ENCODE measurements at regions not wholly inside any gene's neighbourhood (a gene's known extent, or its start where the extent isn't known, plus 50 kb on each side); places are given as distances from the start of the nearest gene placed in this dataset.
"Not testable (repeated sequence)": the region's sequence is repeated elsewhere in the genome, so short reads cannot be mapped to it uniquely, and the experiment has no call there.

- peak in 1 of 2 donors; percentile 28 for DNase-seq (ENCODE audit: low read depth in 1 of 2, low spot score in 1 of 2)
Measured at GRCh38 chr4:184282251-184282713, 64.6 kb upstream of the ENPP6 start.

GRCh38 chr4:184281231-184282139 is 63.8 kb upstream of the ENPP6 start:
- no peak for DNase-seq (ENCODE audit: low read depth in 1 of 2, low spot score in 1 of 2)

DNA sequence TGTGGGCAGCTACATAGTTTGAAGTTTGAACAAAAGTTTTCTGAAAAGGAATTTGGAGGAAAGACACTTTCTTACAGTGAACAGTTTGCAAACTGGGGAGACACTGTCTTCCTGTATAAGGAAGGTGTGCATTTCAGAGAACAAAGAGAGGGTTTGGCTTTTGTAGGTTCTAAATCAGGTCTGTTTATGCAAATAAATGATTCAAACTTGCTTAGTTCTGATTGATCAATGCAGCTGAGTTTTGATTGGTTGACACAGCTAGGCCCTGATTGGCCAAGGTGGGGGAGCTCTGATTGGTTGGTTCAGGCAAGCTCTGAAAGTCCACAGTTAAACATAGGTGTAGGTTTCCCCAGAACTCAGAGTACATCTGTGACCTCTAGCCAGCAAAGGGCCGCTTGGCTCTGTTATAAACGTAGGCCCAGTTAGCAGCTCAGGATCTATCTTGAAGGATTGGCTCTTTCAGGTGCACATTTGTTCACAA is 63.0 kb upstream of the ENPP6 start:
- DNase-seq (ENCODE audit: low read depth in 1 of 2, low spot score in 1 of 2) = no peak

DNA sequence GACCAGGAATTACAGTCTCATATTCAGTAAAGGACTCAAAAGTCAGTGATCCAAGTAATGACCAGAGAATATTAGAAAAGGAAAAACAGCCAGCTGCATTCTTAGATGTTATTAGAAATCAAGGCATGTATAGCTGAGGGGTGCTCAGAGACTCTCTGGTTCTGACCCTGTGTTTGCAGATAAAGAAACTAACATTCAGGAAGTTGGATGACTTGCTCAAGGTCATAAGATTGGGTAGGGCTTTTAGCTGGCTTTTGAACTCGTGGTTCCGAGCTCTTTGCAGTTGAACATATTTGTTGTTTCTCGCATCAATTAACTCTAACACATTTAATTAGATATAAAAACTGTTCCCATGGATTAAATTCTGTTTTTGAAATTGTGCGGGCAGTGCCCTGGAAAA is 62.5 kb upstream of the ENPP6 start:
- DNase-seq (ENCODE audit: low read depth in 1 of 2, low spot score in 1 of 2) = no peak

- no peak for DNase-seq (ENCODE audit: low read depth in 1 of 2, low spot score in 1 of 2)
Measured at GRCh38 chr4:184279496-184280061, 61.9 kb upstream of the ENPP6 start.

- DNase-seq (ENCODE audit: low read depth in 1 of 2, low spot score in 1 of 2) = not testable (repeated sequence)
Measured at GRCh38 chr4:184277769-184278168, 60.1 kb upstream of the ENPP6 start.

DNA sequence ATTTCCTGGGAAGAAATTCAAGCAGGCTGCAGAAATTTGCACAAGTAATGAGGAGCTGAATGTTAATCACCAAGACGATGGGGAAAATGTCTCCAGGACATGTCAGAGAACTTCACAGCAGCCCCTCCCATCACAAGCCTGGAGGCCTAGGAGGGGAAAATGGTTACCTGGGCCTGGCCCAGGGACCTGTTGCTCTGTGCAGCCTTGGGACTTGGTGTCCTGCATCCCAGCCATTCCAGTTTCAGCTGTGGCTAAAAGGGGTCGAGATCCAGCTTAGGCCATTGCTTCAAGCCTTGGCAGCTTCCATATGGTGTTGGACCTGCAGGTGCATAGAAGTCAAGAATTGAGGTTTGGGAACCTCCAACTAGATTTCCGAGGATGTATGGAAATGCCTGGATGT is 59.3 kb upstream of the ENPP6 start:
- DNase-seq (ENCODE audit: low read depth in 1 of 2, low spot score in 1 of 2) = not testable (repeated sequence)

GRCh38 chr4:184276346-184276745 is 58.7 kb upstream of the ENPP6 start:
- DNase-seq (ENCODE audit: low read depth in 1 of 2, low spot score in 1 of 2) = not testable (repeated sequence)

GRCh38 chr4:184275766-184276165 is 58.1 kb upstream of the ENPP6 start:
- DNase-seq (ENCODE audit: low read depth in 1 of 2, low spot score in 1 of 2) = no peak

DNA sequence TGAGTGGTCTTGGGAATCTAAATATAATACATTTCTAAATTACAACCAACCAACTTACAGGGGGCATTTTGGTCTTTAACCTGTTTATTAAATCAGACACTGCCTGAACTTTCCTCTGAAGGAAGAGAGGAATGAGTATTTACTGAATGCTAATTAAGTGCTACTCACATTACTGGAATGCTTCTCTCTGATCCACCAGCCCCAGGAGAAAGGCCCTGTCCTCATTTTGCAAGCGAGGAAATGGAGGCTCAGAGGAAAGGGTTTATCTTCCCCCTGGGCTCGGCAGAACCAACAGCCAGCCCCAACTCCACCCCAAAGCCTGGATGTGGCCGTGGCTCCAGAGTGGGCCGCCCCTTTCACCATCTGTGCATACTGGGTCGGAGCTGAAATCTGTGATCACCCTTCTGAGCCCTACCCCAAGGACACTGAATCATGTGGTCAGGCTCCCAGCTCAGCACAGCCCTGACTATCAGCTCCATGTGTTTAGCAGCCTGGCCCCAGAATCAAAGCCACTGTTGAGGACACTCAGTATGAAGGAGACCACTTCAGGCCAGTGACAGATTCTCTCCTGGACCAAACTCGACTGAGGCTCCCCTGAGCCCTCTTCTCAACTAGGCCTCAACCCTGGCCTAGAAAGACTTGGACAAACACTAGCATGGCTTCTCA is 56.7 kb upstream of the ENPP6 start:
- DNase-seq (ENCODE audit: low read depth in 1 of 2, low spot score in 1 of 2) = no peak

DNA sequence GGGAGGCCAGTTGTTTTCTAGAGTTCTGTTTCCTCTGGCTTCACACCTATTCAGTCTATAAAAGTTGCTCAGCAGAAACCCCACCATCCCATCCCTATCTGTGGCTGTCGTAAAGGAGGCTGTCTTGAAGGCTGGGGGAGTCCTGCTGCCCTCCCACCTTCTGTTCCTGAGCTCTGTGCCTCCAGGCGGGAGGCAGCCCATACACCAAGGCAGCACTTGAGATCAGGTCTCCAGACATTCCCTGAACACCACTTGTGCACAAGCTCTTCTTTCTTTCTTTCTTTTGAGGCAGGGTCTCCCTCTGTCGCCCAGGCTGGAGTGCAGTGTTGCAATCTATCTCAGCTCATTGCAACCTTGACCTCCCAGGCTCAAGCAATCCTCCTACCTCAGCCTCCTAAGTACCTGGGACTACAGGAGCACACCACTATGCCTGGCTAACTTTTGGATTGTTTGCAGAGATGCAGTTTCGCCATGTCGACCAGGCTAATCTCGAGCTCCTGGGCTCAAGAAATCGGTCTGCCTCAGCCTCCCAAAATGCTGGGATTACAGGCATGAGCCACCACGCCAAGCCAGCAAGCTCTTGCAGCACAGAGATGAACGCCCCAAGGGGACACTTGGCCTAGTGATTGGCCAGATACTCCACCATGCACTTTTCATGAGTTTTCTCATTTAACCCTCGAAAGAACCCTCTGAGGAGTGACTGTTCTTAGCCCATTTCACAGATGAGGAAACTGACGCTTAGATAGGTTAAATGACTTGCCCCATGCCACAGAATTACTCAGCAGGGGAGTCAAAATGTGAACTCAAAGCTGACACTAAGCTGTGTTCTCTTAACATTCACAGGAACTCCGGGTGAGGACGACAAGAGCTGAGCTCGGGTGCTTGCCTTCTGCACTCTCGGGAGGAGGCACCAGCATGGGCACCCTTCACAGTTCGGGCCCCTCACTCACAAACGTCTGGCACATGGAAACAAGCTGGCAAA is 55.8 kb upstream of the ENPP6 start:
- DNase-seq (ENCODE audit: low read depth in 1 of 2, low spot score in 1 of 2) = no peak

DNA sequence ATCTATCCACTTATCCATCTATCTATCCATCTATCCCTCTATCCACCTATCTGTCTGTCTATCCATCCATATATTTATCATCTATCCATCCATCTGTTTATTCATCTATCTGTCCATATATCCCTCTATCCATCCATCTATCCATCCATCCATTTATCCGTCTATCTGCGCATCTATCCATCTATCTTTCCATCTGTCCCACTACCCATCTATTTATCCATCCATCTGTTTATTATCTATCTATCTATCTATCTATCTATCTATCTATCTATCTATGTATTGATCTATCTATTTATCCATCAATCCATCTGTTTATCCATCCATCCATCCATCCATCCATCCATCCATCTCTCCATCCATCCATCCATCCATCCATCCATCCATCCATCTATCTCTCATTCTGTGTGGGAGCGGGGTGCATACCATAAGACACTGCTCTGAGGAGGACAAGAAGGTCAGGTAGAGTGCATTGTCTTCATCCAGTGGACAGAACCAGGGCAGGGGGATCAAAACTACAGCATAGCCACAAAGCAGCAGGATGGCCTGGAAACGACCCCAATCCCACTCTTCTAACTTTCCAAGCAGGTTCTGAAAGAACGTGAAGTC is 53.2 kb upstream of the ENPP6 start:
- no peak for DNase-seq (ENCODE audit: low read depth in 1 of 2, low spot score in 1 of 2)

DNA sequence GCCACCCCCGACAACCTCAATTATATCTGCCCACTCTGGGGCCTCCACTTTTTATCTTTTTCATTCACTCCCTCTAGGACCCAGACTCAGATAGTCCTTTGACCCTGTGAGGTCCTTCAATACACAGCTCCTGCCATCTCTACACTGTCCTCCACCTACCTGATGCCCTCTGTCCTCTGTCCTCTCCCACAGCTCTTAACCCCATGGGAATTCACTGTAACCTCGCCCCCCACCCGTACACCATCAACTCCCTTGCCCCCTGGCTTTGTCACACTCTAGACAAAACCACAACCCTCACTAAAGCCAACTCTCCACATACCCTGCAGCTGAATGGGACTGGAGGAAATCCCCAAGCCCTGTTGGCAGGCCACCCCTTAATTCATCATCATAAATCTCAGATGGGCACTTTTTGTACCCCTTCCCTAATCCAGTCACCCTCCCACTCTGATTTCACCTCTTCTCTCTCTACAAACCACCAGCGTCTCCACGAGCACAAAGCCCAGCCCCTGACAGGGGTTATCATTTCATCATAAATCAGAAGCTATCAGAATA is 52.3 kb upstream of the ENPP6 start:
- no peak for DNase-seq (ENCODE audit: low read depth in 1 of 2, low spot score in 1 of 2)

- no peak for DNase-seq (ENCODE audit: low read depth in 1 of 2, low spot score in 1 of 2)
Measured at GRCh38 chr4:184268584-184269160, 51.0 kb upstream of the ENPP6 start.

DNA sequence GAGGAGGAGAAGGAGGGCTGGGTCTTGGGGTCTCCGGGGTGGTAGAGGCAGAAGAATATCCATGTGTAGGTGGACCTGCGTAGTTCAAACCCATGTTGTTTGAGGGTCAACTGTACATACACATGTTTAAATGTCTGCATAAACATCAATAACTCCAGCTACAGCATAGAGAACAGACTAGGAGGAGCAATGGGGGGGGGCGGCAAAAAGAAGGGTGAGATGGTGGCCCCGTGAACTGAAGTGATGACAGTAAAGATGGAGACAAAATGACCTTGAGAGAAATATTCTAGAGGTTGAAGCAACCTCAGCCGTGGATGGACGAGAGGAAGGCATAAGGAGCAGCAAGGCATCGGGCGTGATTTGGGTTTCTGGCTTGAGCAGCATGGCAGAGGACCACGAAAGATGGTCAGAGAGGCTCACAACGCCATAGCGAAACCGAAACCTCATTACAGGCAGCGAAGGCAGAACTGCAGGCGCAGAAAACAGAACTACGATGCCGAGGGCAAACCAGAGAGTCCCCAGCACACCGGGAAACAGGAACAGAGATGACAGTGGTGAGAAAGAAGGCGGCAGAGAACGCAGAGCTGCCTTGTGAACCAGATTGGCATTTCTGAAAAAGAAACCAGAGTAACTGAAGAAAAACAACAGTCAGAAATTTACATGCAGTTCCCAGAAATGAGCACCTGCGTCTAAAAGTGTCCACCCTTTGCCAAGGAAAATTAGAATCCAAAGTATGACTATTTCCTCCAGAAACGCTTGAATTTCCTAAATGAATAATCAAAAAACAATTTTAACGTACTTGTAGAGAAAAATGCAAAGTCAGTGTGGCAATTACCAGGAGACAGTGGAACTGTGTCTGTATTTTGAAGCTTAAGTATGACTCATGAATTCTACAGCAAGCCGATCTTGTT is 50.3 kb upstream of the ENPP6 start:
- DNase-seq (ENCODE audit: low read depth in 1 of 2, low spot score in 1 of 2) = peak in 1 of 2 donors; percentile 47

All from stimulated activated CD4-positive, alpha-beta T cell treated with anti-CD3 and anti-CD28 coated beads, Interleukin-15, amount 100 ng/mL, for 1 hour (primary cell).